Muscle of leg (tissue), 3 donors: ENCODE measurements at regions not wholly inside any gene's neighbourhood (a gene's known extent, or its start where the extent isn't known, plus 50 kb on each side); places are given as distances from the start of the nearest gene placed in this dataset.
A peak's percentile ranks its signal among the peaks of the same experiment; 100 is the strongest.

Experiments used
- DNase-seq: peaks from one replicate; pipeline ENCODE4 v3.0.0; 2013
- H3K27ac ChIP-seq: one replicate; pipeline ENCODE4 v1.5.1; 2013; ENCODE audit warnings: mild to moderate bottlenecking, low read length, control low read depth
- H3K27me3 ChIP-seq: one replicate; pipeline ENCODE4 v1.6.1; 2013; ENCODE audit warnings: low read length; ENCODE audit not compliant: control insufficient read depth, insufficient read depth
- H3K36me3 ChIP-seq: one replicate; pipeline ENCODE4 v1.6.1; 2013; ENCODE audit warnings: low read length; ENCODE audit not compliant: control insufficient read depth, insufficient read depth
- H3K4me1 ChIP-seq: one replicate; pipeline ENCODE4 v1.6.1; 2013; ENCODE audit warnings: low read length; ENCODE audit not compliant: control insufficient read depth, insufficient read depth
- H3K4me3 ChIP-seq: one replicate; pipeline ENCODE4 v1.5.1; 2013; ENCODE audit warnings: low read length, control low read depth
- H3K9me3 ChIP-seq: replicated peaks from 2 replicates; pipeline ENCODE4 v1.6.1; 2013; ENCODE audit warnings: low read depth, low read length; ENCODE audit not compliant: control insufficient read depth
- WGBS: methylation state at CpG from one replicate; pipeline ENCODE4 v1.1.5; 2013; ENCODE audit warnings: missing lambda C conversion rate; ENCODE audit not compliant: insufficient coverage; 5-methylcytosine and 5-hydroxymethylcytosine counted together

- no peaks in the 10 kb centered on the region for H3K9me3 ChIP-seq
- WGBS: no CpG with 5 or more reads among the region's 2 CpGs
Observed at GRCh38 chr1:96488777-96489176, 232.8 kb upstream of the PTBP2 start.

GRCh38 chr1:96492236-96492635 lies 229.3 kb upstream of the PTBP2 start:
- no peak for DNase-seq

More at GRCh38 chr1:96488777-96489176, 232.8 kb upstream of the PTBP2 start:
- H3K27me3 ChIP-seq: no peaks in the 10 kb centered on the region
- no peak overlapping the region for H3K27ac ChIP-seq
- no peak for DNase-seq
- no peaks in the 10 kb centered on the region for H3K4me1 ChIP-seq
- H3K4me3 ChIP-seq: no peak overlapping the region
- no peaks in the 10 kb centered on the region for H3K36me3 ChIP-seq

GRCh38 chr1:96498744-96499340 lies 222.7 kb upstream of the PTBP2 start:
- Histone ChIP-seq H3K9me3 (no peaks in the 10 kb centered on the region), H3K27ac (no peak overlapping the region), H3K4me1 (no peaks in the 10 kb centered on the region), H3K36me3 (no peaks in the 10 kb centered on the region), H3K27me3 (no peaks in the 10 kb centered on the region), H3K4me3 (no peak overlapping the region)
- no CpG with 5 or more reads among the region's 5 CpGs for WGBS
- peak; percentile 57 for DNase-seq

More at GRCh38 chr1:96492236-96492635, 229.3 kb upstream of the PTBP2 start:
- no CpG with 5 or more reads among the region's 4 CpGs for WGBS
- Histone ChIP-seq H3K36me3 (no peaks in the 10 kb centered on the region), H3K27me3 (no peaks in the 10 kb centered on the region), H3K9me3 (no peaks in the 10 kb centered on the region), H3K4me3 (no peak overlapping the region), H3K27ac (no peak overlapping the region), H3K4me1 (no peaks in the 10 kb centered on the region)

- no peaks in the 10 kb centered on the region for H3K9me3 ChIP-seq
- no peaks in the 10 kb centered on the region for H3K36me3 ChIP-seq
- no peak overlapping the region for H3K27ac ChIP-seq
- no peaks in the 10 kb centered on the region for H3K27me3 ChIP-seq
- no peak overlapping the region for H3K4me3 ChIP-seq
- DNase-seq: no peak
- 50% methylated on average over 1 of the region's 4 CpGs for WGBS
- peaks cover 5% of the 10 kb centered on the region for H3K4me1 ChIP-seq
Observed at GRCh38 chr1:96508233-96508632, 213.4 kb upstream of the PTBP2 start.

- H3K36me3 ChIP-seq: no peaks in the 10 kb centered on the region
Observed at GRCh38 chr1:96509339-96509738, 212.2 kb upstream of the PTBP2 start.

GRCh38 chr1:96509951-96510350 lies 211.6 kb upstream of the PTBP2 start:
- H3K4me1 ChIP-seq: peaks cover 5% of the 10 kb centered on the region
- WGBS: 35% methylated on average over 2 of the region's 2 CpGs
- H3K27ac ChIP-seq: no peak overlapping the region
- no peaks in the 10 kb centered on the region for H3K36me3 ChIP-seq
- peak; percentile 55 for DNase-seq
- no peaks in the 10 kb centered on the region for H3K27me3 ChIP-seq
- H3K9me3 ChIP-seq: no peaks in the 10 kb centered on the region
- H3K4me3 ChIP-seq: no peak overlapping the region

More at GRCh38 chr1:96509339-96509738, 212.2 kb upstream of the PTBP2 start:
- no peak overlapping the region for H3K27ac ChIP-seq
- no peaks in the 10 kb centered on the region for H3K27me3 ChIP-seq
- DNase-seq: no peak
- peaks cover 5% of the 10 kb centered on the region for H3K4me1 ChIP-seq
- no peak overlapping the region for H3K4me3 ChIP-seq
- no peaks in the 10 kb centered on the region for H3K9me3 ChIP-seq
- no CpG with 5 or more reads among the region's 1 CpG for WGBS

- no peaks in the 10 kb centered on the region for H3K27me3 ChIP-seq
- H3K4me3 ChIP-seq: no peak overlapping the region
- peaks cover 5% of the 10 kb centered on the region for H3K4me1 ChIP-seq
- H3K9me3 ChIP-seq: no peaks in the 10 kb centered on the region
- no peak overlapping the region for H3K27ac ChIP-seq
- H3K36me3 ChIP-seq: no peaks in the 10 kb centered on the region
- WGBS: 48% methylated on average over 3 of the region's 3 CpGs
- no peak for DNase-seq
Observed at GRCh38 chr1:96510391-96510790, 211.2 kb upstream of the PTBP2 start.

- Histone ChIP-seq H3K4me1 (peaks cover 5% of the 10 kb centered on the region), H3K27me3 (no peaks in the 10 kb centered on the region), H3K27ac (no peak overlapping the region), H3K9me3 (no peaks in the 10 kb centered on the region), H3K4me3 (no peak overlapping the region), H3K36me3 (no peaks in the 10 kb centered on the region)
- WGBS: 100% methylated on average over 2 of the region's 3 CpGs
- DNase-seq: no peak
Observed at GRCh38 chr1:96510911-96511310, 210.7 kb upstream of the PTBP2 start.

- H3K9me3 ChIP-seq: no peaks in the 10 kb centered on the region
- 22% methylated on average over 1 of the region's 1 CpG for WGBS
- H3K27me3 ChIP-seq: no peaks in the 10 kb centered on the region
- peak; percentile 52 for DNase-seq
- H3K4me3 ChIP-seq: no peak overlapping the region
- H3K36me3 ChIP-seq: no peaks in the 10 kb centered on the region
- no peak overlapping the region for H3K27ac ChIP-seq
- H3K4me1 ChIP-seq: peaks cover 5% of the 10 kb centered on the region
Observed at GRCh38 chr1:96513136-96513535, 208.4 kb upstream of the PTBP2 start.

GRCh38 chr1:96515430-96515829 lies 206.2 kb upstream of the PTBP2 start:
- DNase-seq: no peak
- H3K4me1 ChIP-seq: peaks cover 3% of the 10 kb centered on the region
- WGBS: 90% methylated on average over 1 of the region's 3 CpGs
- H3K4me3 ChIP-seq: no peak overlapping the region
- H3K27me3 ChIP-seq: no peaks in the 10 kb centered on the region
- no peaks in the 10 kb centered on the region for H3K36me3 ChIP-seq
- H3K9me3 ChIP-seq: no peaks in the 10 kb centered on the region
- no peak overlapping the region for H3K27ac ChIP-seq

GRCh38 chr1:96515925-96516324 lies 205.7 kb upstream of the PTBP2 start:
- Histone ChIP-seq H3K4me1 (peaks cover 5% of the 10 kb centered on the region), H3K27ac (no peak overlapping the region), H3K9me3 (no peaks in the 10 kb centered on the region), H3K4me3 (no peak overlapping the region), H3K36me3 (no peaks in the 10 kb centered on the region), H3K27me3 (no peaks in the 10 kb centered on the region)
- no peak for DNase-seq
- no CpG with 5 or more reads among the region's 1 CpG for WGBS
